ENCODE measurements at regions not wholly inside any gene's neighbourhood (a gene's known extent, or its start where the extent isn't known, plus 50 kb on each side); places are given as distances from the start of the nearest gene placed in this dataset.

- TF ChIP-seq CTCF (IDR thresholded peaks at IDR 0.05; ENCODE audit: borderline replicate concordance, extremely low read depth, low read length, poor library complexity, severe bottlenecking) (no peak), EZH2 (IDR thresholded peaks at IDR 0.05; ENCODE audit: borderline replicate concordance, low read depth, low read length, severe bottlenecking) (no peak)
These were observed 330.5 kb downstream of the SOX4 start for GRCh38 chr6:21924002-21924401.
